NCI-H2227 (cell line): ENCODE measurements at regions not wholly inside any gene's neighbourhood (a gene's known extent, or its start where the extent isn't known, plus 50 kb on each side); places are given as distances from the start of the nearest gene placed in this dataset.

Experiments
- DNase-seq: peaks from one replicate; lab custom pipeline; 2025; ENCODE audit not compliant: unreplicated experiment; lab: John Stamatoyannopoulos, UW

- no peak for DNase-seq
Measured at GRCh38 chr12:24482882-24483604, 465.9 kb downstream of the BCAT1 start.

- DNase-seq = no peak
Measured at GRCh38 chr12:24482044-24482443, 466.9 kb downstream of the BCAT1 start.

- DNase-seq = no peak
Measured at GRCh38 chr12:24480766-24481449, 468.0 kb downstream of the BCAT1 start.

- no peak for DNase-seq
Measured at GRCh38 chr12:24479131-24479530, 469.8 kb downstream of the BCAT1 start.

DNA sequence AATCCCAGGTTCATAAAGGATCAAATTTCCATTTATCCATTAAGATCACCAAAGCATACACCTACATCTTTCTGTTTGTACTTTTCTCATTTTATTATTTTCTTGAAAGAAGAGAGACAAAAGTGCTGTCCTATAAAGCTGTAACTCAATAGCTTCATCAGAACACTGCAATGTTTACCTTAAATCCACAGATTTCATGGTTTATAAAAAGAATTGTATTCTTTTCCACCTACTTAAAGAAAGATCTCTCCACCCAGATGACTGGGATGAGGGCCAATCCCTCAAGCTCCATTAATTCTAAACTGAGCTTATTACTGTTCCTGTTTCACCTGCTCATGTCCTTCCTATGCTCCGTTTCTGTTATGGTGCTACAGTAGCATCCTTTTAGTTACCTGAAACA is 470.6 kb downstream of the BCAT1 start:
- DNase-seq = no peak

GRCh38 chr12:24476310-24476709 is 472.6 kb downstream of the BCAT1 start:
- no peak for DNase-seq

GRCh38 chr12:24475337-24475736 is 473.6 kb downstream of the BCAT1 start:
- DNase-seq = no peak

- no peak for DNase-seq
Measured at GRCh38 chr12:24473097-24473496, 475.8 kb downstream of the BCAT1 start.

- DNase-seq = peak; percentile 7
Measured at GRCh38 chr12:24470050-24470449, 478.9 kb downstream of the BCAT1 start.

DNA sequence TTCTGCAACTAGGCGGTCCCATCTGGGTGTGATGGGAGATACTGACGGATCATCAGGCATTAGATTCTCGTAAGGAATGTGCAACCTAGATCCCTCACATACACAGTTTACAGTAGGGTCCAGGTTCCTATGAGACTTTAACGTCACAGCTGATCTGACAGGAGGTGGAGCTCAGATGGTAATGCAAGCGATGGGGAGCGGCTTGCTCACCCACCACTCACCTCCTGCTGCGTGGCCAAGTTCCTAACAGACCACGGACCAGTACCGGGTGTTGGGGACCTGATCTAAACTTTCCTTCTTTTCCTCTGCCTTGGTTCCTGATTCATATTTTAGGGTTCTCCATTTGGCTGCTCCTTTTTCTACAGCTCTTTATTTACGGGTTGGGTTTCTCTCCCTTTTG is 479.8 kb downstream of the BCAT1 start:
- DNase-seq = no peak

DNA sequence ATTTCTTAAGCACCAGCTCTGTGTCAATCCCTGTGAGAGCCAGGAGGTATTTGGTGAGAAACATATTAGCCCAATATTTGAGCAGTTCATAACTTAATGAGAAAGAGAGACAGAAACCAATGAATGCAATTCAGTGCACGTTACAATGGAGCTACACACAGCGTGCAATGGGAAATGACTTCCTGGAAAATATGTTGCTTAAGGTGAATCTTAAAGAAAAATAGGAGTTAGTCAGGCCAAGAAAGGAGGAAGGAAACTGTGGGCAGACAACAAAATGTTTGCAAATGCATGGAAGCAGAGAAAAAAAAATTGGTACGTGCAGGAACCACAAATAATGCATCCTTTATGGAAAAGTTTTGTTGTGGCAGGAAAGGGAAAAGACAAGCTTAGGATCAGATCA is 481.7 kb downstream of the BCAT1 start:
- DNase-seq = no peak

DNA sequence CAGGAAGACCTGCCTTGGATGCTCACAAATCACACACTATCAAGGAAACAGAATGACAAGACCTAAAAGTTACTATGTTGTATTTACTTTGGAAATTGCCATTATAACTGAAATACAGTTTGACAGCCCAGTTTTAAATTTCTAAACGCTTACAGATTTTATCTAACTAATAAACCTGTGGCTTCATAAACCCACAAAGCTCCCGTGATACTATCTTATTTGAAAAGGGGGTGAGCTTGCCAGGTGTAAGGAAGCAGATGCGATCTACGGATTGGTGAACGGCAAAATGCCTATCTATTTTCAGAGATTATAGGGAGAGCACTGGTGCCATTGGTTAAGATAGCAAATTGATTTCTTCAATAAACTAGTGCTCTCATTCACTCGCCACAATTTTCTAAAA is 485.5 kb downstream of the BCAT1 start:
- no peak for DNase-seq

DNA sequence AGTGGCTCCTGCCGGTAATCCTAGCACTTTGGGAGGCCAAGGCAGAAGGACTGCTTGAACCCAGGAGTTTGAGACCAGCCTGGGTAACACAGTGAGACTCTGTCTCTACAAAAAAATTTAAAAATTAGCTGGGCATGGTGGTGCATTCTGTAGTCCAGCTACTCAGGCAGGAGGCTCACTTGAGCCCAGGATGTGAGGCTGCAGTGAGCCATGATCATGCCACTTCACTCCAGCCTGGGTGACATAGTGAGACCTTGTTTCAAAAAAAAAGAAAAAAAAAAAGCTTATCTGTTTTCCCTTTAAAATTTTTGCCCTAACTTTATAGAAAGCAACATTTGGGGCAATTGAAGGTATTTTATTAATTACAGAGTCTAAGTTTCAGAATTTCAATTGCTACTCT is 486.0 kb downstream of the BCAT1 start:
- DNase-seq = no peak

DNA sequence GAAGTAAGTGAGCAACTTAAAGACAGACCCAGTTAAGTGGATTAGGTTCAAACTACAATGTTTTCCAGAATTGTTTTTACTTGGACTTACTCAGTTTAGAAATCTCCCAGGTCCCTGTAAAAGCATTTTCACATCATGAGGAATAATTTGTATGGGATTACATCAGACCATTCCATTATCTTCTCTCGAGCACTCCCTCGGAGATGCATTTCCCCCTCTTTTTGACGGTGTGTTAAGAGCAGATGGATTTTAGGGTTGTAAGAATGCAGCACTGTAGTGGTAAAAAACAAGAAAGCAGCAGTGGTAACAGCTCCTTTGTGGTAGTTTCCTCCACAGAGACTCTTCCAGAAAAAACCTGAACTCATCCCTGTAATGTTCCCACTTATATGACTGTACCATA is 488.4 kb downstream of the BCAT1 start:
- no peak for DNase-seq

DNA sequence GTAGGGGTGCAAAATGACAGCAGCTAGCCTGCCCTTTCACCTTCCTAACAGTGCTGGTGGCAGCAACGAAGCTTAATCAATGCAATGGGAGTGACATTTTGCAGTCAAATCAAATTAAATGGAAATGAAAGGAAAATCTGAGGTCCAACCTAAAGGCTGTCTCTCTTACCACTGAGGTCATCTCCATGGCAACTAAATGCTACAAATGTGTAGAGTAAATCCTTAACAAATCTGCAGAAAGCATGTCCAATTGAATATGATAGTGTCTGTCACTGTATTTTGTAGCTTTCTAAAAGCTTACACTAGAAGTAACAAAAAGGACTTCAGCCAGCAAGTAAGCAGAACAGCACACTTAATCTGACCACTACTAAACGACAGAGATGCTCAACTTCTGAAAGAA is 488.8 kb downstream of the BCAT1 start:
- no peak for DNase-seq

- no peak for DNase-seq
Measured at GRCh38 chr12:24455811-24456210, 493.1 kb downstream of the BCAT1 start.

DNA sequence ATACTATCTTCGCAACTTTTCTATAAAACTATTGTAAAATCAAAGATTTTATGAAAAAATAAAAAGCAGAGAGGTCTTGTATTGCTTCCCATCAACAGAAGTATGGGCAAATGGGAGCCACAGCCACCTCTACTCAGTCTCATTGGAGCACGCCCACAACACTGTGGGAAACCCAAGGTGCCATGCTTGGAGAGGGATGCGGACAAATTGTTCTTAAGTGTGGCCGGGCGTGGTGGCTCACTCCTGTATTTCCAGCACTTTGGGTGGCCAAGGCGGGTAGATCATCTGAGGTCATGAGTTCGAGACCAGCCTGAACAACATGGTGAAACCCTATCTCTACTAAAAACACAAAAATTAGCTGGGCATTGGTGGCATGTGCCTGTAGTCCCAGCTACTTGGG is 498.2 kb upstream of the SOX5 start:
- DNase-seq = no peak

GRCh38 chr12:24446287-24446686 is 496.8 kb upstream of the SOX5 start:
- DNase-seq = no peak

- no peak for DNase-seq
Measured at GRCh38 chr12:24444634-24445033, 495.2 kb upstream of the SOX5 start.

DNA sequence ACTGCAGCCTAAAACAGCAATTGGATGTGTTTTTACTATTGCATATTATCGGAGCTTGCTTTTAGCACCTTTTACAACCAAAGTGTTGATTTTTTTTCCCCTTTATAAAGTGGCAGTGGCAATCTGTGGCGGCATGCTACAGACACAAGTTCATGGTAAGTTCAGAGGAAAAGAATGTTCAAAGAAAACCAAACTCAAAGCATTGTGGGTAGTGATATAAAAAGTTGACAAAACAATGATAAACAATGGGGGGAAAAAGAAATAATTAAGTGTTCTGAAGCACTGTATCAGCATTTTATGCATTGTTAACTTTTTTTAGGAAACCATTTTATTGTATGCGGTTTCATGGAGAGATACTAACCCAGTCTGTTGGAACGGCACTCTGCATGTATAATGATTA is 492.0 kb upstream of the SOX5 start:
- no peak for DNase-seq

GRCh38 chr12:24436667-24437066 is 487.2 kb upstream of the SOX5 start:
- no peak for DNase-seq

GRCh38 chr12:24431872-24432271 is 482.4 kb upstream of the SOX5 start:
- no peak for DNase-seq

- peak; percentile 2 for DNase-seq
Measured at GRCh38 chr12:24427776-24428175, 478.3 kb upstream of the SOX5 start.
